ENCODE measurements at regions not wholly inside any gene's neighbourhood (a gene's known extent, or its start where the extent isn't known, plus 50 kb on each side); places are given as distances from the start of the nearest gene placed in this dataset.
A peak's percentile ranks its signal among the peaks of the same experiment; 100 is the strongest.

DNA sequence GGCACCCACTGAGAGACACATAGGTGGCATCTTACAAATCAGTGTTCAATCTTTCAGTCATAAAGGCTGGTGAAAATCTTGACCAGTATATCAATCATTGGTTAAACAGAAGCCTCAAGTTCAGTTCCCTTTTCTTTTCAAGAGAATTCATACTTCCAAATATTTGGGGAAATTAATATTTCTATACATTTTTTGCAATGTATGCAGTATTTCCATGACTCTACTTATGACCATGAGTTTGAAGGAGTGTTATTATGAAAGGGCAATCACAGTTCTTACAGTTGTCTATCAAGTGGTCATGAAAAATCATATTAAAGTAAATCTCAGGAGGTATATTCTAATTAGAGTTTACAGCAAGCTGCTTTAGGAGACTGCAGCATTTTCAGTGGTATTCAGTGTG is 724.0 kb downstream of the ANKRD7 start:
- peaks cover 5% of the 10 kb centered on the region; the same call in 1 of the 2 replicates for H3K9me3 ChIP-seq (ENCODE audit: control insufficient read depth, insufficient read depth, low read length)
- no peak overlapping the region for H3K4me3 ChIP-seq (ENCODE audit: insufficient read depth, low read depth, low read length)
- H3K27me3 ChIP-seq (ENCODE audit: control insufficient read depth, insufficient read depth, low read length): no peaks in the 10 kb centered on the region
- H3K79me1 ChIP-seq (ENCODE audit: low read depth in 1 of 2, low read length in 2 of 2): no peaks in the 10 kb centered on the region
- H2AK9ac ChIP-seq (replicated peaks; ENCODE audit: low read depth, low read length, poor library complexity): no peak overlapping the region
- H3K36me3 ChIP-seq (ENCODE audit: control insufficient read depth, insufficient read depth, low read length): no peaks in the 10 kb centered on the region
- no peak overlapping the region for H4K91ac ChIP-seq (ENCODE audit: insufficient read depth, low read depth, low read length)
- H2BK5ac ChIP-seq (ENCODE audit: low read depth, low read length, poor library complexity, severe bottlenecking): no peak overlapping the region
- no peak for DNase-seq
- no peaks in the 10 kb centered on the region for H3K4me1 ChIP-seq (ENCODE audit: control insufficient read depth, insufficient read depth, low read length)
- no peak overlapping the region for H3K4me2 ChIP-seq (ENCODE audit: low read depth, low read length)
- intact Hi-C loops (cut with micrococcal nuclease): no loop called here
- no peak overlapping the region for H4K8ac ChIP-seq (ENCODE audit: low read depth in 2 of 2, low read length in 2 of 2)
- BruUV-seq (replicated peaks): no TSS peak
- ATAC-seq (ENCODE audit: low read depth): no peak
- POLR2A ChIA-PET (ENCODE audit: unreplicated experiment): no interaction called here
- in situ Hi-C loops (cut with MboI; ENCODE audit: low sequenced_read_pairs): no loop called here
- H2AK5ac ChIP-seq (ENCODE audit: low read depth, low read length): no peak overlapping the region
- dilution Hi-C loops (cut with HindIII; ENCODE audit: low sequenced_read_pairs, unreplicated experiment): no loop called here
- no peak overlapping the region for H2BK15ac ChIP-seq (ENCODE audit: low read depth, low read length)
- H2BK20ac ChIP-seq (ENCODE audit: low read depth, low read length): no peak overlapping the region
- no peak overlapping the region for H3K27ac ChIP-seq (ENCODE audit: insufficient read depth, low read length)
- no peak overlapping the region for H4K5ac ChIP-seq (ENCODE audit: low read depth, low read length)
- H2AFZ ChIP-seq (replicated peaks; ENCODE audit: low read length, poor library complexity): no peak overlapping the region
- H2BK120ac ChIP-seq (ENCODE audit: low read depth, low read length): no peak overlapping the region
- H3K18ac ChIP-seq (ENCODE audit: low read depth, low read length): no peak overlapping the region
- H3K14ac ChIP-seq (replicated peaks; ENCODE audit: low read depth, low read length): no peak overlapping the region
- no peaks in the 10 kb centered on the region for H3K9me1 ChIP-seq (ENCODE audit: insufficient read depth, low read length)
- H4K20me1 ChIP-seq (ENCODE audit: insufficient read depth, low read length): no peaks in the 10 kb centered on the region
- TF ChIP-seq MXI1 (IDR thresholded peaks at IDR 0.05; ENCODE audit: borderline replicate concordance, low read depth, low read length) (no peak), MAFK (IDR thresholded peaks at IDR 0.05; ENCODE audit: low read depth, low read length) (peak; percentile 67), RAD21 (IDR thresholded peaks at IDR 0.05; ENCODE audit: low read length) (no peak), MAZ (IDR thresholded peaks at IDR 0.05; ENCODE audit: borderline replicate concordance, low read depth, low read length) (no peak), CEBPB (IDR thresholded peaks at IDR 0.05; ENCODE audit: low read depth, low read length) (no peak)
- no peak overlapping the region for H3K4ac ChIP-seq (ENCODE audit: low read depth, low read length)
- CTCF ChIA-PET: no interaction called here
- no peak overlapping the region for H3K23ac ChIP-seq (ENCODE audit: low read depth, low read length)
- H3K56ac ChIP-seq (ENCODE audit: extremely low read depth, insufficient read depth, low read length): no peak overlapping the region
- H3K9ac ChIP-seq (ENCODE audit: low read depth, low read length): no peak overlapping the region

Measured in IMR-90 (cell line).